Ascending aorta (tissue), 2 donors: ENCODE measurements at regions not wholly inside any gene's neighbourhood (a gene's known extent, or its start where the extent isn't known, plus 50 kb on each side); places are given as distances from the start of the nearest gene placed in this dataset.

ENCODE experiments used
- DNase-seq, 2 donors: peaks; one replicate each; pipeline ENCODE4 v3.0.0-alpha.2; 2019; ENCODE audit warnings: low spot score in 2 of 2
- H3K27ac ChIP-seq, 2 donors: fragments of 200-600 bp; sonication (generic); one replicate each; pipeline ENCODE4 v1.5.1; 2016 to 2017; ENCODE audit warnings: mild to moderate bottlenecking in 1 of 2
- H3K27me3 ChIP-seq: fragments of 200-600 bp; sonication (generic); one replicate; pipeline ENCODE4 v1.5.1; 2017
- H3K36me3 ChIP-seq, 2 donors: fragments of 200-600 bp; sonication (generic); one replicate each; pipeline ENCODE4 v1.5.1; 2016
- H3K4me1 ChIP-seq, 2 donors: fragments of 200-600 bp; sonication (generic); one replicate each; pipeline ENCODE4 v1.5.1; 2016 to 2017; ENCODE audit warnings: mild to moderate bottlenecking in 1 of 2
- H3K4me3 ChIP-seq, 2 donors: fragments of 200-600 bp; sonication (generic); one replicate each; pipeline ENCODE4 v1.5.1; 2016 to 2017; ENCODE audit warnings: mild to moderate bottlenecking in 1 of 2
- H3K9me3 ChIP-seq, 2 donors: fragments of 200-600 bp; sonication (generic); one replicate each; pipeline ENCODE4 v1.5.1; 2016
- intact Hi-C: fragments of 100-400 bp; cut with DNase I; formaldehyde crosslinking; loops from one replicate; pipeline ENCODE4 v1.15.1; 2023
- TF ChIP-seq, protein P1 (sequence below), 3 experiments: fragments of 200-600 bp in 2 of 3; fragments of 450-650 bp in 1 of 3; sonication (generic) in 2 of 3; IDR thresholded peaks; one replicate each; pipeline ENCODE4 v1.5.1; 2016 to 2019; ENCODE audit warnings: antibody characterized with exemption in 3 of 3, mild to moderate bottlenecking in 1 of 3, moderate library complexity in 1 of 3

DNA sequence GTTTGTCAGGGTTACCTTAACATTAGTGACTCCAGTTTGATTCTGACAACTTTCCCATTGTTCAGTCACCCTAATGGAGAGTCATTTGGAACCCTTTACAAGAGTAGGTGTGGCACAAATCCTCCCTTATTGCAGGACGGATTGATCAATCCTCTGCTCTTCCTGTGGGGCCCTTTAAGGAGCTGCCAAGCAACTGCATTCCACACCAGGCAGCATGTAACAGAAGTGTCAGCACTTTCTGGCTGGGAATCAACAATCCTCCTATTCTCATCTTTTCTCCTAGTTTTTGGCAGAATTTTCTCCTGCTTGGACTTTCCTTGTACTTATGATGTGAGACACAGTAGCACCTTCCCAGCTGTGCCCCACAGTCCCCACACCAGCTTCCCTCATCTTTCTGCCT lies 177.8 kb downstream of the ST6GAL2 start:
- Histone ChIP-seq H3K27ac (no peak overlapping the region), H3K4me3 (no peak overlapping the region), H3K27me3 (no peaks in the 10 kb centered on the region), H3K4me1 (no peaks in the 10 kb centered on the region), H3K9me3 (peaks cover 0 to 9% of the 10 kb centered on the region in 2 donors), H3K36me3 (no peaks in the 10 kb centered on the region)
- TF ChIP-seq, protein P1, sequence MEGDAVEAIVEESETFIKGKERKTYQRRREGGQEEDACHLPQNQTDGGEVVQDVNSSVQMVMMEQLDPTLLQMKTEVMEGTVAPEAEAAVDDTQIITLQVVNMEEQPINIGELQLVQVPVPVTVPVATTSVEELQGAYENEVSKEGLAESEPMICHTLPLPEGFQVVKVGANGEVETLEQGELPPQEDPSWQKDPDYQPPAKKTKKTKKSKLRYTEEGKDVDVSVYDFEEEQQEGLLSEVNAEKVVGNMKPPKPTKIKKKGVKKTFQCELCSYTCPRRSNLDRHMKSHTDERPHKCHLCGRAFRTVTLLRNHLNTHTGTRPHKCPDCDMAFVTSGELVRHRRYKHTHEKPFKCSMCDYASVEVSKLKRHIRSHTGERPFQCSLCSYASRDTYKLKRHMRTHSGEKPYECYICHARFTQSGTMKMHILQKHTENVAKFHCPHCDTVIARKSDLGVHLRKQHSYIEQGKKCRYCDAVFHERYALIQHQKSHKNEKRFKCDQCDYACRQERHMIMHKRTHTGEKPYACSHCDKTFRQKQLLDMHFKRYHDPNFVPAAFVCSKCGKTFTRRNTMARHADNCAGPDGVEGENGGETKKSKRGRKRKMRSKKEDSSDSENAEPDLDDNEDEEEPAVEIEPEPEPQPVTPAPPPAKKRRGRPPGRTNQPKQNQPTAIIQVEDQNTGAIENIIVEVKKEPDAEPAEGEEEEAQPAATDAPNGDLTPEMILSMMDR (IDR thresholded peaks at IDR 0.05) = no peak
- intact Hi-C loops = no loop called here
- no peak for DNase-seq

GRCh38 chr2:106709229-106709628 lies 176.7 kb downstream of the ST6GAL2 start:
- Histone ChIP-seq H3K27ac (no peak overlapping the region), H3K4me3 (no peak overlapping the region), H3K4me1 (no peaks in the 10 kb centered on the region), H3K9me3 (peaks cover 0 to 9% of the 10 kb centered on the region in 2 donors), H3K27me3 (no peaks in the 10 kb centered on the region), H3K36me3 (no peaks in the 10 kb centered on the region)
- TF ChIP-seq, protein P1 (IDR thresholded peaks at IDR 0.05) = no peak
- intact Hi-C loops = no loop called here
- no peak for DNase-seq

- H3K4me1 ChIP-seq = no peaks in the 10 kb centered on the region
- peaks cover 4 to 6% of the 10 kb centered on the region in 2 donors for H3K9me3 ChIP-seq
- no peaks in the 10 kb centered on the region for H3K36me3 ChIP-seq
- DNase-seq = no peak
- TF ChIP-seq, protein P1 (IDR thresholded peaks at IDR 0.05) = no peak
- no peak overlapping the region for H3K27ac ChIP-seq
- H3K4me3 ChIP-seq = no peak overlapping the region
- intact Hi-C loops = no loop called here
- no peaks in the 10 kb centered on the region for H3K27me3 ChIP-seq
Observed at GRCh38 chr2:106719222-106719621, 166.7 kb downstream of the ST6GAL2 start.

- no peak for DNase-seq
- TF ChIP-seq, protein P1 (IDR thresholded peaks at IDR 0.05) = no peak
- no peak overlapping the region for H3K4me3 ChIP-seq
- H3K27ac ChIP-seq = no peak overlapping the region
- peaks cover 4 to 6% of the 10 kb centered on the region in 2 donors for H3K9me3 ChIP-seq
- no peaks in the 10 kb centered on the region for H3K27me3 ChIP-seq
- no peaks in the 10 kb centered on the region for H3K36me3 ChIP-seq
- H3K4me1 ChIP-seq = no peaks in the 10 kb centered on the region
- intact Hi-C loops = no loop called here
Observed at GRCh38 chr2:106720026-106720425, 165.9 kb downstream of the ST6GAL2 start.

GRCh38 chr2:106724301-106724794 lies 161.6 kb downstream of the ST6GAL2 start:
- Histone ChIP-seq H3K4me3 (no peak overlapping the region), H3K27me3 (no peaks in the 10 kb centered on the region), H3K4me1 (no peaks in the 10 kb centered on the region), H3K36me3 (no peaks in the 10 kb centered on the region), H3K27ac (no peak overlapping the region), H3K9me3 (no peaks in the 10 kb centered on the region)
- TF ChIP-seq, protein P1 (IDR thresholded peaks at IDR 0.05) = no peak
- no peak for DNase-seq
- intact Hi-C loops = no loop called here

GRCh38 chr2:106734165-106734564 lies 151.8 kb downstream of the ST6GAL2 start:
- Histone ChIP-seq H3K4me3 (no peak overlapping the region), H3K4me1 (no peaks in the 10 kb centered on the region), H3K9me3 (no peaks in the 10 kb centered on the region), H3K27ac (no peak overlapping the region), H3K36me3 (no peaks in the 10 kb centered on the region), H3K27me3 (no peaks in the 10 kb centered on the region)
- TF ChIP-seq, protein P1 (IDR thresholded peaks at IDR 0.05) = no peak
- intact Hi-C loops = no loop called here
- no peak for DNase-seq
